GM23338 (cell line): ENCODE measurements at regions not wholly inside any gene's neighbourhood (a gene's known extent, or its start where the extent isn't known, plus 50 kb on each side); places are given as distances from the start of the nearest gene placed in this dataset.

Source experiments
- CREB1 ChIP-seq: fragments of 250-450 bp; sonication (Bioruptor Pico); IDR thresholded peaks from 2 replicates; pipeline ENCODE4 v1.5.0; 2020; ENCODE audit warnings: low read depth, mild to moderate bottlenecking, moderate library complexity
- CTCF ChIP-seq, 2 experiments: fragments of 200-600 bp in 1 of 2; sonication (generic) in 1 of 2; conservative IDR thresholded peaks; 2 replicates each; pipeline versions ENCODE4 v1.5.1 to v1.6.1; 2016 to 2017; ENCODE audit warnings: antibody characterized with exemption in 2 of 2, low read depth in 2 of 2, mild to moderate bottlenecking in 2 of 2, moderate library complexity in 1 of 2
- EZH2phosphoT487 ChIP-seq: fragments of 200-600 bp; sonication (generic); IDR thresholded peaks from one replicate; pipeline ENCODE4 v1.8.1; 2018; ENCODE audit warnings: antibody characterized with exemption; ENCODE audit not compliant: unreplicated experiment

- TF ChIP-seq CTCF (conservative IDR thresholded peaks at IDR 0.05; ENCODE audit: low read depth in 2 of 2) (no peak), CREB1 (CRISPR knock-in tag) (no peak), EZH2phosphoT487 (no peak)
Observed at GRCh38 chr4:26094076-26094475, 180.1 kb downstream of the SMIM20 start.
